Liver (tissue), 8 donors: ENCODE measurements at regions not wholly inside any gene's neighbourhood (a gene's known extent, or its start where the extent isn't known, plus 50 kb on each side); places are given as distances from the start of the nearest gene placed in this dataset.

ENCODE experiments used
- DNase-seq: peaks from one replicate; pipeline ENCODE4 v3.0.0-alpha.2; 2017; ENCODE audit warnings: low spot score
- H3K27ac ChIP-seq, 2 donors: one replicate each; pipeline ENCODE4 v1.7.0; 2013; ENCODE audit warnings: inconsistent platforms in 2 of 2, low read length in 2 of 2, control low read depth in 1 of 2, low read depth in 1 of 2, mild to moderate bottlenecking in 1 of 2
- H3K27me3 ChIP-seq, 4 donors: one replicate each; pipeline versions ENCODE4 v1.6.1 to v1.7.0; 2013; ENCODE audit warnings: low read length in 3 of 4, inconsistent platforms in 1 of 4, mild to moderate bottlenecking in 1 of 4, moderate library complexity in 1 of 4; ENCODE audit not compliant: control insufficient read depth in 4 of 4, insufficient read depth in 4 of 4
- H3K36me3 ChIP-seq, 4 donors: one replicate each; pipeline versions ENCODE4 v1.6.1 to v1.7.0; 2013; ENCODE audit warnings: low read length in 3 of 4, mild to moderate bottlenecking in 3 of 4, low read depth in 1 of 4, moderate library complexity in 1 of 4; ENCODE audit not compliant: control insufficient read depth in 4 of 4, insufficient read depth in 3 of 4
- H3K4me1 ChIP-seq, 4 donors: one replicate each; pipeline versions ENCODE4 v1.6.1 to v1.7.0; 2013; ENCODE audit warnings: low read length in 3 of 4, mild to moderate bottlenecking in 3 of 4, moderate library complexity in 1 of 4; ENCODE audit not compliant: control insufficient read depth in 4 of 4, insufficient read depth in 4 of 4
- H3K4me3 ChIP-seq, 3 donors: one replicate each; pipeline versions ENCODE4 v1.6.1 to v1.7.0; 2013; ENCODE audit warnings: low read length in 3 of 3, control low read depth in 1 of 3, low read depth in 1 of 3, mild to moderate bottlenecking in 1 of 3
- H3K9ac ChIP-seq, 2 donors: one replicate each; pipeline ENCODE4 v1.7.0; 2013; ENCODE audit warnings: low read length in 2 of 2, mild to moderate bottlenecking in 2 of 2, moderate library complexity in 2 of 2, control low read depth in 1 of 2, low read depth in 1 of 2
- H3K9me3 ChIP-seq, 4 donors: one replicate each; pipeline versions ENCODE4 v1.6.1 to v1.7.0; 2013; ENCODE audit warnings: low read length in 3 of 4; ENCODE audit not compliant: control insufficient read depth in 4 of 4
- EGR1 ChIP-seq, 2 donors: IDR thresholded peaks; 2 replicates each; pipeline ENCODE4 v1.6.1; 2016 to 2018; ENCODE audit warnings: antibody characterized with exemption in 2 of 2, low read depth in 2 of 2
- FOXA1 ChIP-seq: IDR thresholded peaks from 2 replicates; pipeline ENCODE4 v1.6.1; 2016; ENCODE audit warnings: antibody characterized with exemption
- FOXA2 ChIP-seq: IDR thresholded peaks from 2 replicates; pipeline ENCODE4 v1.6.1; 2016; ENCODE audit warnings: antibody characterized with exemption
- GABPA ChIP-seq, 2 donors: IDR thresholded peaks in 1 of 2; conservative IDR thresholded peaks in 1 of 2; 2 replicates each; pipeline ENCODE4 v1.6.1; 2016; ENCODE audit warnings: antibody characterized with exemption in 2 of 2, mild to moderate bottlenecking in 1 of 2, moderate library complexity in 1 of 2
- HNF4A ChIP-seq, 2 donors: conservative IDR thresholded peaks; 2 replicates each; pipeline ENCODE4 v1.6.1; 2016; ENCODE audit warnings: antibody characterized with exemption in 2 of 2, mild to moderate bottlenecking in 2 of 2
- HNF4G ChIP-seq: IDR thresholded peaks from 2 replicates; pipeline ENCODE4 v1.6.1; 2016; ENCODE audit warnings: antibody characterized with exemption
- JUND ChIP-seq, 2 donors: IDR thresholded peaks; 2 replicates each; pipeline ENCODE4 v1.6.1; 2016; ENCODE audit warnings: antibody characterized with exemption in 2 of 2
- NR2F2 ChIP-seq: IDR thresholded peaks from 2 replicates; pipeline ENCODE4 v1.6.1; 2016; ENCODE audit warnings: antibody characterized with exemption
- RAD21 ChIP-seq, 2 donors: IDR thresholded peaks; 2 replicates each; pipeline ENCODE4 v1.6.1; 2016; ENCODE audit warnings: antibody characterized with exemption in 2 of 2, mild to moderate bottlenecking in 2 of 2
- RXRA ChIP-seq, 2 donors: IDR thresholded peaks; 2 replicates each; pipeline ENCODE4 v1.6.1; 2017 to 2018; ENCODE audit warnings: antibody characterized with exemption in 2 of 2, mild to moderate bottlenecking in 1 of 2
- SP1 ChIP-seq: IDR thresholded peaks from 2 replicates; pipeline ENCODE4 v1.6.1; 2018; ENCODE audit warnings: antibody characterized with exemption, mild to moderate bottlenecking
- TAF1 ChIP-seq: conservative IDR thresholded peaks from 2 replicates; pipeline ENCODE4 v1.6.1; 2016; ENCODE audit warnings: antibody characterized with exemption, mild to moderate bottlenecking
- YY1 ChIP-seq: IDR thresholded peaks from 2 replicates; pipeline ENCODE4 v1.6.1; 2016; ENCODE audit warnings: antibody characterized with exemption, mild to moderate bottlenecking
- WGBS: extraction: QIAGEN DNeasy Blood & Tissue Kit; methylation state at CpG from one replicate; pipeline ENCODE4 v1.1.7; 2013; 5-methylcytosine and 5-hydroxymethylcytosine counted together
- TF ChIP-seq, protein P1 (sequence below): IDR thresholded peaks from 2 replicates; pipeline ENCODE4 v1.6.1; 2016; ENCODE audit warnings: antibody characterized with exemption
- TF ChIP-seq, protein P2 (sequence below): IDR thresholded peaks from 2 replicates; pipeline ENCODE4 v1.6.1; 2016; ENCODE audit warnings: antibody characterized with exemption, mild to moderate bottlenecking
- TF ChIP-seq, protein P3 (sequence below): fragments of 150-350 bp; IDR thresholded peaks from 2 replicates; pipeline ENCODE4 v1.5.1; 2017; ENCODE audit warnings: improper control_type of control experiment, low read depth, low read length; ENCODE audit not compliant: missing input control
- TF ChIP-seq, protein P4 (sequence below): IDR thresholded peaks from 2 replicates; pipeline ENCODE4 v1.6.1; 2016; ENCODE audit warnings: antibody characterized with exemption
- TF ChIP-seq, protein P5 (sequence below): IDR thresholded peaks from 2 replicates; pipeline ENCODE4 v1.6.1; 2016; ENCODE audit warnings: antibody characterized with exemption
- donor health status: healthy.
- donor health status: healthy.
- donor health status: healthy.
- donor health status: healthy.
- donor health status: healthy.

DNA sequence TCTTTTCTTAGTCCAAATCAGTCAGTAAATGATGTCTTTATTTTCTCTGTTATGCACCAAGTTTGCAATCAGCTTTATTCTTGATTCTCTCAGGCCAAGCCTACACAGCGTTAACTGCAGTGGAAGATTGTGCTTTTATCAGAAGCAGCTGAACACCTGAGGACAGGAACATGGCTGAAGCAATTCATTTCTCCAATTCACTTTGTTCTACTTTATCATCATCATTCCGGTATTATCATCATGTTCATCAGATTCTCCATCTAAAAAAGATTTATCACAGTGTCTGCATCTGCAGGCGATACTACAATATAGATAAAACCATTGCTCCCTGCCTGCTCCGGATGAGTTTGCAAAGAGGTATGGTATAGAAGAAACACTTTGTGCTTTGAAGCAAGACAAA, 68.1 kb upstream of the STMND1 start:
- Histone ChIP-seq H3K9me3 (no peaks in the 10 kb centered on the region), H3K4me3 (no peak overlapping the region), H3K27me3 (no peaks in the 10 kb centered on the region), H3K9ac (no peak overlapping the region), H3K4me1 (no peaks in the 10 kb centered on the region), H3K36me3 (no peaks in the 10 kb centered on the region), H3K27ac (no peak overlapping the region)
- DNase-seq: no peak
- 76% methylated on average over 4 of the region's 4 CpGs for WGBS
- TF ChIP-seq FOXA2 (no peak), YY1 (no peak), EGR1 (IDR thresholded peaks at IDR 0.05; ENCODE audit: low read depth in 2 of 2) (no peak)
- TF ChIP-seq, protein P1, sequence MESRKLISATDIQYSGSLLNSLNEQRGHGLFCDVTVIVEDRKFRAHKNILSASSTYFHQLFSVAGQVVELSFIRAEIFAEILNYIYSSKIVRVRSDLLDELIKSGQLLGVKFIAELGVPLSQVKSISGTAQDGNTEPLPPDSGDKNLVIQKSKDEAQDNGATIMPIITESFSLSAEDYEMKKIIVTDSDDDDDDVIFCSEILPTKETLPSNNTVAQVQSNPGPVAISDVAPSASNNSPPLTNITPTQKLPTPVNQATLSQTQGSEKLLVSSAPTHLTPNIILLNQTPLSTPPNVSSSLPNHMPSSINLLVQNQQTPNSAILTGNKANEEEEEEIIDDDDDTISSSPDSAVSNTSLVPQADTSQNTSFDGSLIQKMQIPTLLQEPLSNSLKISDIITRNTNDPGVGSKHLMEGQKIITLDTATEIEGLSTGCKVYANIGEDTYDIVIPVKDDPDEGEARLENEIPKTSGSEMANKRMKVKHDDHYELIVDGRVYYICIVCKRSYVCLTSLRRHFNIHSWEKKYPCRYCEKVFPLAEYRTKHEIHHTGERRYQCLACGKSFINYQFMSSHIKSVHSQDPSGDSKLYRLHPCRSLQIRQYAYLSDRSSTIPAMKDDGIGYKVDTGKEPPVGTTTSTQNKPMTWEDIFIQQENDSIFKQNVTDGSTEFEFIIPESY: no peak
- TF ChIP-seq, protein P2, sequence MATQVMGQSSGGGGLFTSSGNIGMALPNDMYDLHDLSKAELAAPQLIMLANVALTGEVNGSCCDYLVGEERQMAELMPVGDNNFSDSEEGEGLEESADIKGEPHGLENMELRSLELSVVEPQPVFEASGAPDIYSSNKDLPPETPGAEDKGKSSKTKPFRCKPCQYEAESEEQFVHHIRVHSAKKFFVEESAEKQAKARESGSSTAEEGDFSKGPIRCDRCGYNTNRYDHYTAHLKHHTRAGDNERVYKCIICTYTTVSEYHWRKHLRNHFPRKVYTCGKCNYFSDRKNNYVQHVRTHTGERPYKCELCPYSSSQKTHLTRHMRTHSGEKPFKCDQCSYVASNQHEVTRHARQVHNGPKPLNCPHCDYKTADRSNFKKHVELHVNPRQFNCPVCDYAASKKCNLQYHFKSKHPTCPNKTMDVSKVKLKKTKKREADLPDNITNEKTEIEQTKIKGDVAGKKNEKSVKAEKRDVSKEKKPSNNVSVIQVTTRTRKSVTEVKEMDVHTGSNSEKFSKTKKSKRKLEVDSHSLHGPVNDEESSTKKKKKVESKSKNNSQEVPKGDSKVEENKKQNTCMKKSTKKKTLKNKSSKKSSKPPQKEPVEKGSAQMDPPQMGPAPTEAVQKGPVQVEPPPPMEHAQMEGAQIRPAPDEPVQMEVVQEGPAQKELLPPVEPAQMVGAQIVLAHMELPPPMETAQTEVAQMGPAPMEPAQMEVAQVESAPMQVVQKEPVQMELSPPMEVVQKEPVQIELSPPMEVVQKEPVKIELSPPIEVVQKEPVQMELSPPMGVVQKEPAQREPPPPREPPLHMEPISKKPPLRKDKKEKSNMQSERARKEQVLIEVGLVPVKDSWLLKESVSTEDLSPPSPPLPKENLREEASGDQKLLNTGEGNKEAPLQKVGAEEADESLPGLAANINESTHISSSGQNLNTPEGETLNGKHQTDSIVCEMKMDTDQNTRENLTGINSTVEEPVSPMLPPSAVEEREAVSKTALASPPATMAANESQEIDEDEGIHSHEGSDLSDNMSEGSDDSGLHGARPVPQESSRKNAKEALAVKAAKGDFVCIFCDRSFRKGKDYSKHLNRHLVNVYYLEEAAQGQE: no peak
- TF ChIP-seq, protein P3, sequence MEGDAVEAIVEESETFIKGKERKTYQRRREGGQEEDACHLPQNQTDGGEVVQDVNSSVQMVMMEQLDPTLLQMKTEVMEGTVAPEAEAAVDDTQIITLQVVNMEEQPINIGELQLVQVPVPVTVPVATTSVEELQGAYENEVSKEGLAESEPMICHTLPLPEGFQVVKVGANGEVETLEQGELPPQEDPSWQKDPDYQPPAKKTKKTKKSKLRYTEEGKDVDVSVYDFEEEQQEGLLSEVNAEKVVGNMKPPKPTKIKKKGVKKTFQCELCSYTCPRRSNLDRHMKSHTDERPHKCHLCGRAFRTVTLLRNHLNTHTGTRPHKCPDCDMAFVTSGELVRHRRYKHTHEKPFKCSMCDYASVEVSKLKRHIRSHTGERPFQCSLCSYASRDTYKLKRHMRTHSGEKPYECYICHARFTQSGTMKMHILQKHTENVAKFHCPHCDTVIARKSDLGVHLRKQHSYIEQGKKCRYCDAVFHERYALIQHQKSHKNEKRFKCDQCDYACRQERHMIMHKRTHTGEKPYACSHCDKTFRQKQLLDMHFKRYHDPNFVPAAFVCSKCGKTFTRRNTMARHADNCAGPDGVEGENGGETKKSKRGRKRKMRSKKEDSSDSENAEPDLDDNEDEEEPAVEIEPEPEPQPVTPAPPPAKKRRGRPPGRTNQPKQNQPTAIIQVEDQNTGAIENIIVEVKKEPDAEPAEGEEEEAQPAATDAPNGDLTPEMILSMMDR: no peak

DNA sequence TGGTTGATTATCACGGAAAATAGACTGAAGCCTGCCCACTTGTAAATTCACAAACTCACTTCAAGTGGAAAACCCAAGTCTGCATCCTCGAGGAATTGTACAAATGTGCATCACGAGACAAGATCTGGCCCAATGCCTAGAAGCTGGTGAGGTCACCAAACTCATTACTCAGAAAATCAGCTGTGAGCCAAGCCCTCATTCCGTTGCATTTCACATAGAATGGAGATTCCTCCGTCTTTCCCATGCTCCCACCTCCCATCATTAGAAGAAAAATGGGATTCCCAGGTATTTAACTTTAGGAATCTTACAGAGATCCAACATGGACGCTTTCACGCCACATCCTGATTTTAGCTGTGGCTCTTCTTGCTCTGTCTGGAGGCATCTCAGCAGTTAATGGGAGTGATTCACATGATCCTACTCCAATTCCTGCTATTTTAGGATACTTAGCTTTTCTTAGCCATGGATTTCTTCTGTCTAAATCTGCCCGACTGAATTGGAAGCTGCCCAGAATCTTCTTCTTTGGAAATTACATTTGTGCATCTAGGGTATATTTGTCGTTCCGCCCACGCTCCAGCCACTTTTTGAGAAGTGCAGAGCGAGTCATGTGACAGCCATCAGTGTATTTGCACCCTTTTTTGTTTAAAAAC, 68.7 kb upstream of the STMND1 start:
- H3K36me3 ChIP-seq: no peaks in the 10 kb centered on the region
- no peaks in the 10 kb centered on the region for H3K27me3 ChIP-seq
- 71% methylated on average over 12 of the region's 12 CpGs for WGBS
- H3K4me3 ChIP-seq: no peak overlapping the region
- no peak for DNase-seq
- H3K27ac ChIP-seq: no peak overlapping the region
- H3K9me3 ChIP-seq: no peaks in the 10 kb centered on the region
- H3K4me1 ChIP-seq: no peaks in the 10 kb centered on the region
- H3K9ac ChIP-seq: no peak overlapping the region
- TF ChIP-seq EGR1 (IDR thresholded peaks at IDR 0.05; ENCODE audit: low read depth in 2 of 2) (no peak), YY1 (no peak), RXRA (IDR thresholded peaks at IDR 0.05) (no peak), SP1 (no peak), HNF4A (conservative IDR thresholded peaks at IDR 0.05) (no peak), GABPA (IDR thresholded peaks at IDR 0.05 in 1 of 2, conservative IDR thresholded peaks at IDR 0.05 in 1 of 2) (no peak), JUND (IDR thresholded peaks at IDR 0.05) (no peak), TAF1 (no peak), HNF4G (no peak), FOXA1 (no peak), NR2F2 (no peak), RAD21 (IDR thresholded peaks at IDR 0.05) (no peak), FOXA2 (no peak)
- TF ChIP-seq, protein P3: no peak
- TF ChIP-seq, protein P4, sequence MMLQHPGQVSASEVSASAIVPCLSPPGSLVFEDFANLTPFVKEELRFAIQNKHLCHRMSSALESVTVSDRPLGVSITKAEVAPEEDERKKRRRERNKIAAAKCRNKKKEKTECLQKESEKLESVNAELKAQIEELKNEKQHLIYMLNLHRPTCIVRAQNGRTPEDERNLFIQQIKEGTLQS: no peak
- TF ChIP-seq, protein P2: no peak
- TF ChIP-seq, protein P5, sequence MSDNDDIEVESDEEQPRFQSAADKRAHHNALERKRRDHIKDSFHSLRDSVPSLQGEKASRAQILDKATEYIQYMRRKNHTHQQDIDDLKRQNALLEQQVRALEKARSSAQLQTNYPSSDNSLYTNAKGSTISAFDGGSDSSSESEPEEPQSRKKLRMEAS: no peak
